ENCODE measurements at regions not wholly inside any gene's neighbourhood (a gene's known extent, or its start where the extent isn't known, plus 50 kb on each side); places are given as distances from the start of the nearest gene placed in this dataset.

GRCh38 chr9:87406543-87407166, 91.0 kb upstream of the DAPK1 start:
- no peak for TF ChIP-seq RAD21 (IDR thresholded peaks at IDR 0.05; ENCODE audit: low read depth)
- no peak for TF ChIP-seq POLR2A (IDR thresholded peaks at IDR 0.05; ENCODE audit: borderline replicate concordance, extremely low read depth, insufficient read depth, insufficient read length)
- TF ChIP-seq, protein P1, sequence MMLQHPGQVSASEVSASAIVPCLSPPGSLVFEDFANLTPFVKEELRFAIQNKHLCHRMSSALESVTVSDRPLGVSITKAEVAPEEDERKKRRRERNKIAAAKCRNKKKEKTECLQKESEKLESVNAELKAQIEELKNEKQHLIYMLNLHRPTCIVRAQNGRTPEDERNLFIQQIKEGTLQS (IDR thresholded peaks at IDR 0.05), result no peak
- no peak for TF ChIP-seq CTCF (IDR thresholded peaks at IDR 0.05 in 2 of 3, conservative IDR thresholded peaks at IDR 0.05 in 1 of 3; ENCODE audit: borderline replicate concordance in 1 of 3, insufficient read depth in 1 of 3, low read depth in 2 of 3, low read length in 2 of 3)
- no peak for TF ChIP-seq FOSL1 (IDR thresholded peaks at IDR 0.05; ENCODE audit: low read depth)
- TF ChIP-seq TCF7L2 (IDR thresholded peaks at IDR 0.05; ENCODE audit: borderline replicate concordance, extremely low read depth, insufficient read depth, insufficient read length), result no peak
- no peak for TF ChIP-seq POLR2AphosphoS5 (IDR thresholded peaks at IDR 0.05; ENCODE audit: low read depth, low read length)
- TF ChIP-seq, protein P2, sequence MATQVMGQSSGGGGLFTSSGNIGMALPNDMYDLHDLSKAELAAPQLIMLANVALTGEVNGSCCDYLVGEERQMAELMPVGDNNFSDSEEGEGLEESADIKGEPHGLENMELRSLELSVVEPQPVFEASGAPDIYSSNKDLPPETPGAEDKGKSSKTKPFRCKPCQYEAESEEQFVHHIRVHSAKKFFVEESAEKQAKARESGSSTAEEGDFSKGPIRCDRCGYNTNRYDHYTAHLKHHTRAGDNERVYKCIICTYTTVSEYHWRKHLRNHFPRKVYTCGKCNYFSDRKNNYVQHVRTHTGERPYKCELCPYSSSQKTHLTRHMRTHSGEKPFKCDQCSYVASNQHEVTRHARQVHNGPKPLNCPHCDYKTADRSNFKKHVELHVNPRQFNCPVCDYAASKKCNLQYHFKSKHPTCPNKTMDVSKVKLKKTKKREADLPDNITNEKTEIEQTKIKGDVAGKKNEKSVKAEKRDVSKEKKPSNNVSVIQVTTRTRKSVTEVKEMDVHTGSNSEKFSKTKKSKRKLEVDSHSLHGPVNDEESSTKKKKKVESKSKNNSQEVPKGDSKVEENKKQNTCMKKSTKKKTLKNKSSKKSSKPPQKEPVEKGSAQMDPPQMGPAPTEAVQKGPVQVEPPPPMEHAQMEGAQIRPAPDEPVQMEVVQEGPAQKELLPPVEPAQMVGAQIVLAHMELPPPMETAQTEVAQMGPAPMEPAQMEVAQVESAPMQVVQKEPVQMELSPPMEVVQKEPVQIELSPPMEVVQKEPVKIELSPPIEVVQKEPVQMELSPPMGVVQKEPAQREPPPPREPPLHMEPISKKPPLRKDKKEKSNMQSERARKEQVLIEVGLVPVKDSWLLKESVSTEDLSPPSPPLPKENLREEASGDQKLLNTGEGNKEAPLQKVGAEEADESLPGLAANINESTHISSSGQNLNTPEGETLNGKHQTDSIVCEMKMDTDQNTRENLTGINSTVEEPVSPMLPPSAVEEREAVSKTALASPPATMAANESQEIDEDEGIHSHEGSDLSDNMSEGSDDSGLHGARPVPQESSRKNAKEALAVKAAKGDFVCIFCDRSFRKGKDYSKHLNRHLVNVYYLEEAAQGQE (IDR thresholded peaks at IDR 0.05; ENCODE audit: low read depth), result no peak
- no peak for TF ChIP-seq EZH2 (IDR thresholded peaks at IDR 0.05)
- no peak for TF ChIP-seq SP1 (IDR thresholded peaks at IDR 0.05; ENCODE audit: low read depth)
- no peak for TF ChIP-seq EGR1 (IDR thresholded peaks at IDR 0.05; ENCODE audit: low read depth)
- no peak for TF ChIP-seq SIN3A (IDR thresholded peaks at IDR 0.05; ENCODE audit: low read depth)

Data from HCT116 (cell line).